Esophagus muscularis mucosa (tissue), 4 donors: ENCODE measurements at regions not wholly inside any gene's neighbourhood (a gene's known extent, or its start where the extent isn't known, plus 50 kb on each side); places are given as distances from the start of the nearest gene placed in this dataset.
"Not testable (repeated sequence)": the region's sequence is repeated elsewhere in the genome, so short reads cannot be mapped to it uniquely, and the experiment has no call there.

Source experiments
- DNase-seq: peaks from one replicate; pipeline ENCODE4 v3.0.0-alpha.2; 2017; ENCODE audit errors: extremely low spot score
- H3K27ac ChIP-seq, 4 donors: fragments of 200-600 bp; sonication (generic); replicated peaks in 1 of 4; 1 replicate in 3 of 4; 2 replicates in 1 of 4; pipeline ENCODE4 v1.5.1; 2016 to 2019; ENCODE audit warnings: mild to moderate bottlenecking in 1 of 4
- H3K27me3 ChIP-seq, 4 donors: fragments of 200-600 bp; sonication (generic); one replicate each; pipeline versions ENCODE4 v1.5.1 to v1.6.0; 2016 to 2019
- H3K36me3 ChIP-seq, 4 donors: fragments of 200-600 bp; sonication (generic); one replicate each; pipeline ENCODE4 v1.5.1; 2016 to 2019
- H3K4me1 ChIP-seq, 4 donors: fragments of 200-600 bp; sonication (generic); one replicate each; pipeline ENCODE4 v1.5.1; 2016 to 2019
- H3K4me3 ChIP-seq, 4 donors: fragments of 200-600 bp; sonication (generic); 1 replicate in 2 of 4; 2 replicates in 2 of 4; pipeline ENCODE4 v1.5.1; 2016 to 2019; ENCODE audit warnings: mild to moderate bottlenecking in 4 of 4, moderate library complexity in 1 of 4
- H3K9me3 ChIP-seq, 4 donors: fragments of 200-600 bp; sonication (generic); 1 replicate in 3 of 4; 2 replicates in 1 of 4; pipeline ENCODE4 v1.5.1; 2016 to 2019
- CTCF ChIP-seq, 3 experiments: fragments of 200-600 bp in 2 of 3; fragments of 450-650 bp in 1 of 3; sonication (generic) in 2 of 3; IDR thresholded peaks; one replicate each; pipeline ENCODE4 v1.5.1; 2017 to 2019; ENCODE audit warnings: antibody characterized with exemption in 3 of 3, mild to moderate bottlenecking in 2 of 3, moderate library complexity in 1 of 3
- EP300 ChIP-seq: sonication (generic); formaldehyde crosslinking; IDR thresholded peaks from one replicate; pipeline ENCODE4 v1.6.1; 2017; ENCODE audit warnings: antibody characterized with exemption
- POLR2A ChIP-seq: fragments of 450-650 bp; IDR thresholded peaks from one replicate; pipeline ENCODE4 v1.6.1; 2017; ENCODE audit warnings: antibody characterized with exemption, moderate library complexity, mild to moderate bottlenecking, low read depth
- POLR2AphosphoS5 ChIP-seq, 2 donors: sonication (generic); formaldehyde crosslinking; IDR thresholded peaks; one replicate each; pipeline ENCODE4 v1.6.1; 2017; ENCODE audit warnings: antibody characterized with exemption in 2 of 2
- WGBS: methylation state at CpG from one replicate; pipeline ENCODE4 v1.1.5; 2018; 5-methylcytosine and 5-hydroxymethylcytosine counted together
- intact Hi-C: fragments of 100-400 bp; cut with DNase I; formaldehyde crosslinking; loops from one replicate; pipeline ENCODE4 v1.15.1; 2023

DNA sequence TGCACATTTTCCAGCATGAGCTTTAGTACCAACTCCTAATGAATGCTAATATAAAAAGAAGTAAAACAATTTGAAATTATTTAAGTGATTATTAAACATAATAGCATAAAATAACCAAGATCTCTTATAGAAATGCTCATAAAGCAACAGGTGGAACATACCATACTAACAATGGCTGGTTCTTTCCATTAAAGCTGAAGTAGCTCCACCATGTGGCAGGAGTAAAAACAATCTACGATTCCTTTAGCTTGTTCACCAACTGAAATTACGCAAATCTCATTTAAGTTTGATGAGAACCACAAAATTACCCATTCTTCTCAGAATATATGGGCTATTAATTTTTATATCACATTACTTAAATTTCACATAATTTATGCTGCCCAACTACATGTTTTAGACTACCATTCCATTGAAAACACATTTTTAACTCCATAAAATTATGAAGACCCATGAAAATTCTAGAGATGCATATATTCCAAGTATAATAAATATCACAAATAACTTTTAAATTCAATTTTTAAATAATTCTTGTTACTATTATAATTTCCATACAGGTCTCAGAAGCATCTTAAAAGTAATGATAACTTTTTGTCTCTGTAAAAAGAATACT lies 213.6 kb downstream of the DAD1 start:
- DNase-seq = no peak

GRCh38 chr14:22370084-22370847 lies 218.8 kb downstream of the DAD1 start:
- H3K9me3 ChIP-seq = no peaks in the 10 kb centered on the region
- no peak overlapping the region for H3K4me3 ChIP-seq
- H3K27ac ChIP-seq = peak overlapping the region in 1 of 4 donors; percentile 40
- H3K27me3 ChIP-seq = no peaks in the 10 kb centered on the region
- TF ChIP-seq EP300 (no peak), POLR2A (no peak), CTCF (IDR thresholded peaks at IDR 0.05) (no peak), POLR2AphosphoS5 (IDR thresholded peaks at IDR 0.05) (no peak)
- 71% methylated on average over 2 of the region's 2 CpGs for WGBS
- H3K4me1 ChIP-seq = peaks cover 8 to 28% (median 17%) of the 10 kb centered on the region in 4 donors
- intact Hi-C loops = no loop called here
- H3K36me3 ChIP-seq = no peaks in the 10 kb centered on the region
- no peak for DNase-seq

More for the DNA sequence above, 213.6 kb downstream of the DAD1 start:
- H3K27ac ChIP-seq = no peak overlapping the region
- H3K4me1 ChIP-seq = peaks cover 8 to 21% (median 18%) of the 10 kb centered on the region in 4 donors
- no peaks in the 10 kb centered on the region for H3K36me3 ChIP-seq
- no peaks in the 10 kb centered on the region for H3K9me3 ChIP-seq
- no peak overlapping the region for H3K4me3 ChIP-seq
- WGBS = 4% methylated on average over 2 of the region's 2 CpGs
- H3K27me3 ChIP-seq = no peaks in the 10 kb centered on the region
- TF ChIP-seq CTCF (IDR thresholded peaks at IDR 0.05) = peak; percentile 47 to 55 (median 49)
- TF ChIP-seq POLR2A = no peak
- intact Hi-C loops = loop anchor here (5.0 kb wide), 1 partner anchor 58 kb away; no protein-coding TSS in a partner anchor

DNA sequence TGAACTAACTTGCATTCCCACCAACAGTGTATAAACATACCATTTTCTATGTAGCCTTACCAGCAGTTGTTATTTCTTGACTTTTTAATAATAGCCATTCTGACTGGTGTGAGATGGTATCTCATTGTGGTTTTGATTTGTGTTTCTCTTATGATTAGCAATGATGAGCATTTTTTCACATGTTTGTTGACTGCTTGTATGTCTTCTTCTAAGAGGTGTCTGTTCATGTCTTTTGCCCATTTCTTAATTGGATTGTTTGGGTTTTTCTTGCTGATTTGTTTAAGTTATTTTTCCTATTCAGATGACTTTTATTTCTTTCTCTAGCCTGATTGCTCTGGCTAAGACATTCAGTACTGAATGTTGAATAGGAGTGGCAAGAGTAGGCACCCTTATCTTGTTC lies 230.3 kb downstream of the DAD1 start:
- DNase-seq = no peak
- Histone ChIP-seq H3K27ac (no peak overlapping the region), H3K9me3 (peaks cover 0 to 9% (median 2%) of the 10 kb centered on the region in 4 donors), H3K27me3 (no peaks in the 10 kb centered on the region), H3K4me1 (no peaks in the 10 kb centered on the region), H3K36me3 (no peaks in the 10 kb centered on the region), H3K4me3 (no peak overlapping the region)
- TF ChIP-seq CTCF (IDR thresholded peaks at IDR 0.05) (no peak), EP300 (no peak), POLR2AphosphoS5 (IDR thresholded peaks at IDR 0.05) (no peak), POLR2A (no peak)
- intact Hi-C loops = no loop called here

DNA sequence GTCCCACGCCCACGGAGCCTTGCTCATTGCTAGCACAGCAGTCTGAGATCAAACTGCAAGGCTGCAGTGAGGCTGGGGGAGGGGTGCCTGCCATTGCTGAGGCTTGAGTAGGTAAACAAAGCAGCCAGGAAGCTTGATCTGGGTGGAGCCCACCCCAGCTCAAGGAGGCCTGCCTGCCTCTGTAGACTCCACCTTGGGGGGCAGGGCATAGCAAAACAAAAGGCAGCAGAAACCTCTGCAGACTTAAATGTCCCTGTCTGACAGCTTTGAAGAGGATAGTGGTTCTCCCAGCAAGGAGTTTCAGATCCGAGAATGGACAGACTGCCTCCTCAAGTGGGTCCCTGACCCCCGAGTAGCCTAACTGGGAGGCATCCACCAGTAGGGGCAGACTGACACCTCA lies 239.7 kb downstream of the DAD1 start:
- H3K9me3 ChIP-seq, H3K4me1 ChIP-seq, H3K27ac ChIP-seq, H3K36me3 ChIP-seq, intact Hi-C loops, H3K4me3 ChIP-seq, DNase-seq: not testable (repeated sequence)
- WGBS = 83% methylated on average over 3 of the region's 4 CpGs
- H3K27me3 ChIP-seq = peaks cover 0 to 11% (median 0%) of the 10 kb centered on the region in 4 donors

DNA sequence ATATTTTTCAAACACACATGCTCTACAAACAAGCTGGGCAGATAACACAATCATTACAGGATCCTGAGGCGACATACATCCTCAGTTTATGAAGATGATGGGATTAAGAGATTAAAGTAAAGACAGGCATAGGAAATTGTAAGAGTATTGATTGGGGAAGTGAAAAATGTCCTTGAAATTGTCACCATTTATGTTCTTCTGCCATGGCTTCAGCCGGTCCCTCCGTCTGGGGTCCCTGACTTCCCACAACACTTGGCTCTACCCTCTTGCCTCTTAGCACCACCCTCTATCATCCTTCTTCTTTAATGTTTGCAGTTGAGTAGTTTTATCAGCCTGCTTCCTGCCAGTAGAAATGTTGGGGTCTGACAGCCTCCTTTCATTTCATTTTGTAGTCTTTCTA lies 244.4 kb downstream of the DAD1 start:
- H3K9me3 ChIP-seq = peaks cover 0 to 14% (median 5%) of the 10 kb centered on the region in 4 donors
- peaks cover 0 to 11% (median 0%) of the 10 kb centered on the region in 4 donors for H3K27me3 ChIP-seq
- DNase-seq = no peak
- TF ChIP-seq EP300 (no peak), POLR2A (no peak), POLR2AphosphoS5 (IDR thresholded peaks at IDR 0.05) (no peak)
- no peaks in the 10 kb centered on the region for H3K36me3 ChIP-seq
- no peak overlapping the region for H3K27ac ChIP-seq
- H3K4me1 ChIP-seq = peaks cover 0 to 1% (median under 1%) of the 10 kb centered on the region in 4 donors
- H3K4me3 ChIP-seq = no peak overlapping the region
- intact Hi-C loops = no loop called here
- WGBS = 83% methylated on average over 3 of the region's 3 CpGs

DNA sequence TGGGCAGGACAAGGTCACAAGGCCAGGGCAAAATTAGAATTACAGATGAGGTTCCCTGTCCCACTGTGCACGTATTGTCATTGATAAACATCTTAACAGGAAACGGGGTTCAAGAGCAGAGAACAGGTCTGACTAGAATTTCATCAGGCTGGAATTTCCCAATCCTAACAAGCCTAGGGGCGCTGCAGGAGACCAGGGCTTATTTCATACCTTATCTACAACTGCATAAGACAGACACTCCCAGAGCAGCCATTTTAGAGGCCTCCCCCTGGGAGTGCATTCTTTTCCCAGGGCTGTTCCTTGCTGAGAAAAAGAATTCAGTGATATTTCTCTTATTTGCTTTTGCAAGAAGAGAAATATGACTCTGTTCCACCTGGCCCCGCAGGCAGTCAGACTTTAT lies 244.8 kb downstream of the DAD1 start:
- H3K36me3 ChIP-seq, H3K27ac ChIP-seq, H3K4me3 ChIP-seq, intact Hi-C loops, H3K27me3 ChIP-seq, H3K4me1 ChIP-seq, DNase-seq: not testable (repeated sequence)
- peaks cover 0 to 14% (median 5%) of the 10 kb centered on the region in 4 donors for H3K9me3 ChIP-seq
- 91% methylated on average over 4 of the region's 4 CpGs for WGBS
